ENCODE measurements at regions not wholly inside any gene's neighbourhood (a gene's known extent, or its start where the extent isn't known, plus 50 kb on each side); places are given as distances from the start of the nearest gene placed in this dataset.

DNA sequence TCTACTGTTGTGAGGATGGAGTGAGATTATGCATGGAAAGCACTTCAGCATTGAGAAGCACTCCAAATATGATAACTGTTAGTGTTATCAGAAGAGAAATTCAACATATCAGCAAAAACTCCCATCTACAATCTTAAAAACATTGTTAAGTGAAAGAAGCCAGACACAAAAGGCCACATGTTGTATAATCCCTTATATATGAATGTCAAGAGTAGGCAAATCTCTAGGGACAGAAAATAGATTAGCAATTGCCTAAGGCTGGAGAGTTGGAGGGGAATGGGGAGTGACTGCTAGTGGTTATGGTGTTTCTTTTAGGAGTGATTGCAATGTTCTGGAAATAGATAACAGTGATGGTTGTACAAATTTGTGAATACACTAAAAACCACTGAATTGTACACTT, 122.5 kb upstream of the LNX1 start:
- DNase-seq, result no peak
- no peak for ATAC-seq (ENCODE audit: insufficient read depth, low read depth)
- no peaks in the 10 kb centered on the region for H3K79me2 ChIP-seq (ENCODE audit: insufficient read depth, low read length)
- no peaks in the 10 kb centered on the region for H3K36me3 ChIP-seq (ENCODE audit: insufficient read depth, low read length)
- no peaks in the 10 kb centered on the region for H3K9me3 ChIP-seq (ENCODE audit: insufficient read depth, low read length, severe bottlenecking)
- H4K20me1 ChIP-seq (ENCODE audit: insufficient read depth, low read length), result no peaks in the 10 kb centered on the region
- H3K4me3 ChIP-seq (ENCODE audit: low read depth in 1 of 2, low read length in 2 of 2), result no peak overlapping the region
- no peak overlapping the region for H3K4me2 ChIP-seq (ENCODE audit: insufficient read depth, low read length)
- H2AFZ ChIP-seq (ENCODE audit: low read depth, low read length), result no peak overlapping the region
- H3K9ac ChIP-seq (ENCODE audit: low read depth, low read length), result no peak overlapping the region
- no peaks in the 10 kb centered on the region for H3K27me3 ChIP-seq (ENCODE audit: insufficient read depth, low read length, poor library complexity)
- H3K27ac ChIP-seq (ENCODE audit: low read length), result no peak overlapping the region
- no peaks in the 10 kb centered on the region for H3K4me1 ChIP-seq (ENCODE audit: insufficient read depth, low read length)
- TF ChIP-seq, protein P1, sequence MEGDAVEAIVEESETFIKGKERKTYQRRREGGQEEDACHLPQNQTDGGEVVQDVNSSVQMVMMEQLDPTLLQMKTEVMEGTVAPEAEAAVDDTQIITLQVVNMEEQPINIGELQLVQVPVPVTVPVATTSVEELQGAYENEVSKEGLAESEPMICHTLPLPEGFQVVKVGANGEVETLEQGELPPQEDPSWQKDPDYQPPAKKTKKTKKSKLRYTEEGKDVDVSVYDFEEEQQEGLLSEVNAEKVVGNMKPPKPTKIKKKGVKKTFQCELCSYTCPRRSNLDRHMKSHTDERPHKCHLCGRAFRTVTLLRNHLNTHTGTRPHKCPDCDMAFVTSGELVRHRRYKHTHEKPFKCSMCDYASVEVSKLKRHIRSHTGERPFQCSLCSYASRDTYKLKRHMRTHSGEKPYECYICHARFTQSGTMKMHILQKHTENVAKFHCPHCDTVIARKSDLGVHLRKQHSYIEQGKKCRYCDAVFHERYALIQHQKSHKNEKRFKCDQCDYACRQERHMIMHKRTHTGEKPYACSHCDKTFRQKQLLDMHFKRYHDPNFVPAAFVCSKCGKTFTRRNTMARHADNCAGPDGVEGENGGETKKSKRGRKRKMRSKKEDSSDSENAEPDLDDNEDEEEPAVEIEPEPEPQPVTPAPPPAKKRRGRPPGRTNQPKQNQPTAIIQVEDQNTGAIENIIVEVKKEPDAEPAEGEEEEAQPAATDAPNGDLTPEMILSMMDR (IDR thresholded peaks at IDR 0.05; ENCODE audit: borderline replicate concordance, extremely low read depth, low read length, poor library complexity, severe bottlenecking), result no peak
- TF ChIP-seq EZH2 (IDR thresholded peaks at IDR 0.05; ENCODE audit: borderline replicate concordance, low read depth, low read length, severe bottlenecking), result no peak

DNA sequence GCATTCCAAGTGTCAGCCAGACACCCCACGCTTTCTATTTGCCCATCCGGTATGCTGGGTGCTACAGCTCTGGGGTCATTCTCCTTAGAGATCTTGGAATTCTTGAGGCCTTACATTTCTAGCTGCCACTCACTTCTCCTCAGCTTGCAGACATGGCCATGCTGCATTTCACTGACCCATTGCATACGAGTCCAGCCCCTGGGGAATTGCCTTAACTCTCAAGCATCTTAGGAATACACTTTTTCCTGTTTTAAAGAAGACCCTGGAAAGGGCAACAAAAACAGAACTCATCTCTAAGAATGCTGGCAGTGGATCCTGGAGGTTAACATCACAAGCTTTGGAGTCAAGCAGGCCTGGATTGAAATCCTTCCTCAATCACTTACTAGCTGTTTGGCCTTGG, 122.0 kb upstream of the LNX1 start:
- no peaks in the 10 kb centered on the region for H4K20me1 ChIP-seq (ENCODE audit: insufficient read depth, low read length)
- H2AFZ ChIP-seq (ENCODE audit: low read depth, low read length), result no peak overlapping the region
- no peaks in the 10 kb centered on the region for H3K4me1 ChIP-seq (ENCODE audit: insufficient read depth, low read length)
- no peaks in the 10 kb centered on the region for H3K79me2 ChIP-seq (ENCODE audit: insufficient read depth, low read length)
- H3K4me2 ChIP-seq (ENCODE audit: insufficient read depth, low read length), result no peak overlapping the region
- DNase-seq (no peak), ATAC-seq (ENCODE audit: insufficient read depth, low read depth) (no peak)
- no peaks in the 10 kb centered on the region for H3K36me3 ChIP-seq (ENCODE audit: insufficient read depth, low read length)
- no peak overlapping the region for H3K27ac ChIP-seq (ENCODE audit: low read length)
- no peaks in the 10 kb centered on the region for H3K27me3 ChIP-seq (ENCODE audit: insufficient read depth, low read length, poor library complexity)
- H3K4me3 ChIP-seq (ENCODE audit: low read depth in 1 of 2, low read length in 2 of 2), result no peak overlapping the region
- no peak overlapping the region for H3K9ac ChIP-seq (ENCODE audit: low read depth, low read length)
- H3K9me3 ChIP-seq (ENCODE audit: insufficient read depth, low read length, severe bottlenecking), result no peaks in the 10 kb centered on the region
- no peak for TF ChIP-seq EZH2 (IDR thresholded peaks at IDR 0.05; ENCODE audit: borderline replicate concordance, low read depth, low read length, severe bottlenecking)
- TF ChIP-seq, protein P1 (IDR thresholded peaks at IDR 0.05; ENCODE audit: borderline replicate concordance, extremely low read depth, low read length, poor library complexity, severe bottlenecking), result no peak

DNA sequence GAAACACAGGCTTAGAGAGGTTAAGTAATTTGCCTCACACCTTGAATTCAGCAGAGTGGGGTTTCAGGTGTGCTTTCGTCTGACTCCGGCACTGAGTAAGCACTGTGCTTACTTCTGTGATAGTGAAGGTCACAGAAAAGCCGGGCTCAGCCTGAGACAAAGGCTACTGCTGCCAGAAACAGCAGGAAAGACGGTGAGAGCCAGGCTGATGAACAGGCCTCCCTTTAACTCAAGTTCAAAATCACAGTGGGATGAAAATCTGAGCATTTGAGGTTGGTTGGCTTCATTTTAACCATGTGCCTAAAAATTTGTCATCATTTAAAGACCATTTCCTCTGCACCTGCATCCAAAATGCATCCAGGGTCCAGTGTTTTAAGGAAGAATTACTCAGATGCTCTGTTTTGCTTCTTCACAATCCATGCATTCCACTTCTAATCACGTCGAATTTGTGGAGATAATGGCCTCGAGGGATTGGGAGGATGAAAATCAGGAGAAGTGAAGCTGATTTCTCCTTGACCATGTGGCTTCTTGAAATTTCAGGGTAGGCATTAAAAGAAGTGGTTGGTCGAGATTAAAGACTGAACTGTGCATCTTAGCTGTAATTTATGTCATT, 121.2 kb upstream of the LNX1 start:
- no peak overlapping the region for H3K4me2 ChIP-seq (ENCODE audit: insufficient read depth, low read length)
- TF ChIP-seq, protein P1 (IDR thresholded peaks at IDR 0.05; ENCODE audit: borderline replicate concordance, extremely low read depth, low read length, poor library complexity, severe bottlenecking), result no peak
- TF ChIP-seq EZH2 (IDR thresholded peaks at IDR 0.05; ENCODE audit: borderline replicate concordance, low read depth, low read length, severe bottlenecking), result no peak
- H3K27me3 ChIP-seq (ENCODE audit: insufficient read depth, low read length, poor library complexity), result no peaks in the 10 kb centered on the region
- no peaks in the 10 kb centered on the region for H3K4me1 ChIP-seq (ENCODE audit: insufficient read depth, low read length)
- no peak overlapping the region for H3K27ac ChIP-seq (ENCODE audit: low read length)
- ATAC-seq (ENCODE audit: insufficient read depth, low read depth) (no peak), DNase-seq (no peak)
- H3K4me3 ChIP-seq (ENCODE audit: low read depth in 1 of 2, low read length in 2 of 2), result no peak overlapping the region
- H4K20me1 ChIP-seq (ENCODE audit: insufficient read depth, low read length), result no peaks in the 10 kb centered on the region
- no peak overlapping the region for H3K9ac ChIP-seq (ENCODE audit: low read depth, low read length)
- H2AFZ ChIP-seq (ENCODE audit: low read depth, low read length), result no peak overlapping the region
- H3K36me3 ChIP-seq (ENCODE audit: insufficient read depth, low read length), result no peaks in the 10 kb centered on the region
- H3K79me2 ChIP-seq (ENCODE audit: insufficient read depth, low read length), result no peaks in the 10 kb centered on the region
- H3K9me3 ChIP-seq (ENCODE audit: insufficient read depth, low read length, severe bottlenecking), result no peaks in the 10 kb centered on the region
